HepG2 (cell line): ENCODE measurements at regions not wholly inside any gene's neighbourhood (a gene's known extent, or its start where the extent isn't known, plus 50 kb on each side); places are given as distances from the start of the nearest gene placed in this dataset.

Experiments used
- ATAC-seq: fragments of 200-7000 bp; cut with Tn5 transposase; 3 replicates; pipeline ENCODE4 v1.9.1; 2020; ENCODE audit warnings: mild to moderate bottlenecking, moderate library complexity
- BruUV-seq: library from RNA; stranded (reverse); fragments of 400-500 nt; replicated peaks from 2 replicates; lab custom pipeline; 2021; lab: Mats Ljungman, UMichigan
- CTCF ChIA-PET: fragments of 300-600 bp; formaldehyde crosslinking; extraction: SDS; loops from one replicate; lab custom pipeline; 2021; ENCODE audit warnings: low total read pairs, inconsistent platforms, low intra/inter-chr PET ratio; lab: Yijun Ruan, JAX
- POLR2A ChIA-PET: fragments of 350-600 bp; sonication (Branson Sonifier 250); formaldehyde crosslinking; loops from one replicate; lab custom pipeline; 2020; ENCODE audit warnings: antibody characterized with exemption, inconsistent platforms; lab: Yijun Ruan, JAX
- DNase-seq: peaks from one replicate; pipeline ENCODE4 v3.0.0-alpha.2; 2015; ENCODE audit warnings: low spot score
- FAIRE-seq: peaks from 3 replicates; lab custom pipeline; 2011; peaks lifted over from hg19 to GRCh38; lab: Jason Lieb, UNC
- H2AFZ ChIP-seq: one replicate; pipeline ENCODE4 v1.6.1; 2011; ENCODE audit warnings: low read length, inconsistent platforms
- H3K27ac ChIP-seq: fragments of 300-600 bp; 3 replicates; pipeline ENCODE4 v1.8.0; 2011; ENCODE audit warnings: mixed run types, mild to moderate bottlenecking, mixed read lengths, low read length, inconsistent platforms; ENCODE audit not compliant: insufficient read depth; ENCODE audit errors: extremely low read length
- H3K27me3 ChIP-seq, 2 experiments: fragments of 200-600 bp in 1 of 2; 2 replicates in 1 of 2; 3 replicates in 1 of 2; pipeline versions ENCODE4 v1.6.0 to v1.8.0; 2011; ENCODE audit warnings: low read length in 2 of 2, mild to moderate bottlenecking in 2 of 2, moderate library complexity in 2 of 2, inconsistent platforms in 1 of 2; ENCODE audit not compliant: insufficient read depth in 2 of 2, control insufficient read depth in 1 of 2
- H3K36me3 ChIP-seq, 2 experiments: fragments of 200-600 bp in 1 of 2; replicated peaks in 1 of 2; 2 replicates in 1 of 2; 3 replicates in 1 of 2; pipeline versions ENCODE4 v1.5.1 to v1.8.0; 2011; ENCODE audit warnings: low read length in 2 of 2, inconsistent platforms in 1 of 2; ENCODE audit not compliant: insufficient read depth in 2 of 2, control insufficient read depth in 1 of 2
- H3K4me1 ChIP-seq: 2 replicates; pipeline ENCODE4 v1.5.1; 2012; ENCODE audit warnings: low read length, inconsistent platforms; ENCODE audit not compliant: insufficient read depth
- H3K4me2 ChIP-seq: 2 replicates; pipeline ENCODE4 v1.6.0; 2011; ENCODE audit warnings: low read depth, low read length, inconsistent platforms
- H3K4me3 ChIP-seq, 3 experiments: fragments of 200-600 bp in 1 of 3; sonication (generic), shearing (Covaris generic) in 1 of 3; replicated peaks in 1 of 3; 2 replicates each; pipeline ENCODE4 v1.5.1; 2011 to 2016; ENCODE audit warnings: low read length in 3 of 3, inconsistent platforms in 2 of 3, low read depth in 2 of 3, mild to moderate bottlenecking in 2 of 3, control low read depth in 1 of 3, mixed read lengths in 1 of 3; ENCODE audit not compliant: insufficient read depth in 1 of 3
- H3K79me2 ChIP-seq: one replicate; pipeline ENCODE4 v1.6.1; 2011; ENCODE audit warnings: low read length, inconsistent platforms; ENCODE audit not compliant: insufficient read depth
- H3K9ac ChIP-seq: 2 replicates; pipeline ENCODE4 v1.6.0; 2011; ENCODE audit warnings: mild to moderate bottlenecking, low read depth, low read length, inconsistent platforms; ENCODE audit not compliant: insufficient read depth
- H3K9me3 ChIP-seq: 2 replicates; pipeline ENCODE4 v1.5.1; 2012; ENCODE audit warnings: mild to moderate bottlenecking, low read length
- H4K20me1 ChIP-seq: 2 replicates; pipeline ENCODE4 v1.6.0; 2011; ENCODE audit warnings: inconsistent platforms, mild to moderate bottlenecking, low read length, moderate library complexity; ENCODE audit not compliant: insufficient read depth
- BHLHE40 ChIP-seq: IDR thresholded peaks from 2 replicates; pipeline ENCODE4 v1.6.1; 2011; ENCODE audit warnings: low read length, improper control_type of control experiment
- ELF1 ChIP-seq: sonication (generic); formaldehyde crosslinking; IDR thresholded peaks from 2 replicates; pipeline ENCODE4 v1.4.0; 2020; ENCODE audit warnings: missing genetic modification reagents
- KLF16 ChIP-seq, 2 experiments: sonication (generic) in 1 of 2; formaldehyde crosslinking in 1 of 2; IDR thresholded peaks; 2 replicates each; pipeline versions ENCODE4 v1.6.1 to v1.8.0; 2016 to 2023; ENCODE audit warnings: missing genetic modification reagents in 2 of 2, missing compliant biosample characterization in 1 of 2
- LRRFIP1 ChIP-seq: sonication (generic); formaldehyde crosslinking; conservative IDR thresholded peaks from 2 replicates; pipeline ENCODE4 v1.4.0; 2020; ENCODE audit warnings: missing genetic modification reagents
- NR2F6 ChIP-seq, 2 experiments: IDR thresholded peaks; 2 replicates each; pipeline ENCODE4 v1.6.1; 2016; ENCODE audit warnings: antibody characterized with exemption in 1 of 2, mild to moderate bottlenecking in 1 of 2
- REXO4 ChIP-seq: sonication (generic); formaldehyde crosslinking; IDR thresholded peaks from 2 replicates; pipeline ENCODE4 v1.8.0; 2022; ENCODE audit warnings: missing genetic modification reagents, mild to moderate bottlenecking, borderline replicate concordance
- THAP7 ChIP-seq: sonication (generic); formaldehyde crosslinking; IDR thresholded peaks from 2 replicates; pipeline ENCODE4 v1.8.1; 2023; ENCODE audit warnings: mild to moderate bottlenecking, missing genetic modification reagents
- XBP1 ChIP-seq: sonication (generic); formaldehyde crosslinking; IDR thresholded peaks from 2 replicates; pipeline ENCODE4 v1.5.0; 2020; ENCODE audit warnings: missing genetic modification reagents
- ZBTB25 ChIP-seq: IDR thresholded peaks from 2 replicates; pipeline ENCODE4 v1.6.1; 2018; ENCODE audit warnings: missing genetic modification reagents
- ZFP62 ChIP-seq: sonication (generic); formaldehyde crosslinking; IDR thresholded peaks from 2 replicates; pipeline ENCODE4 v1.4.0; 2020; ENCODE audit warnings: missing genetic modification reagents
- ZNF446 ChIP-seq: sonication (generic); formaldehyde crosslinking; IDR thresholded peaks from 2 replicates; pipeline ENCODE4 v1.5.0; 2020; ENCODE audit warnings: mild to moderate bottlenecking, missing genetic modification reagents
- ZNF597 ChIP-seq: sonication (generic); formaldehyde crosslinking; IDR thresholded peaks from 2 replicates; pipeline ENCODE4 v1.5.0; 2020; ENCODE audit warnings: missing genetic modification reagents
- ZNF839 ChIP-seq: sonication (generic); formaldehyde crosslinking; IDR thresholded peaks from 2 replicates; pipeline ENCODE4 v1.4.0; 2020; ENCODE audit warnings: missing genetic modification reagents, mild to moderate bottlenecking, borderline replicate concordance
- WGBS: methylation state at CpG from one replicate; pipeline ENCODE4 v1.1.6; 2017; ENCODE audit warnings: low lambda C conversion rate; 5-methylcytosine and 5-hydroxymethylcytosine counted together
- in situ Hi-C: cut with HindIII; loops from 2 replicates; pipeline ENCODE4 v1.10.0; 2017; ENCODE audit warnings: low pct_unique_long_range_greater_than_20kb; ENCODE audit not compliant: extremely low pct_ligation_motif_present
- intact Hi-C: fragments of 100-400 bp; cut with micrococcal nuclease; formaldehyde crosslinking; loops from one replicate; pipeline ENCODE4 v1.10.0; 2022; ENCODE audit not compliant: unreplicated experiment

- no peak for DNase-seq
- CTCF ChIA-PET: no interaction called here
- Histone ChIP-seq H3K4me2 (no peak overlapping the region), H3K4me3 (no peak overlapping the region), H3K27ac (no peak overlapping the region), H3K27me3 (peaks cover 0 to 3% of the 10 kb centered on the region in 2 experiments; a peak in 1 of 5 replicates), H3K4me1 (no peaks in the 10 kb centered on the region), H3K9me3 (no peaks in the 10 kb centered on the region), H3K36me3 (no peaks in the 10 kb centered on the region), H4K20me1 (no peaks in the 10 kb centered on the region), H3K79me2 (no peaks in the 10 kb centered on the region), H3K9ac (no peak overlapping the region), H2AFZ (no peak overlapping the region)
- no TSS peak for BruUV-seq
- no peak for TF ChIP-seq ELF1 (CRISPR knock-in tag)
- TF ChIP-seq ZFP62 (CRISPR knock-in tag): no peak
- no peak for TF ChIP-seq ZNF446
- no peak for TF ChIP-seq NR2F6 (IDR thresholded peaks at IDR 0.05)
- TF ChIP-seq NR2F6 (CRISPR knock-in tag; IDR thresholded peaks at IDR 0.05): no peak
- FAIRE-seq: no peak
- POLR2A ChIA-PET: no interaction called here
- ATAC-seq: no peak
- WGBS: 41% methylated on average over 8 of the region's 8 CpGs
- intact Hi-C loops: no loop called here
- in situ Hi-C loops: no loop called here
These were observed 200.4 kb upstream of the FGGY start for GRCh38 chr1:59096501-59096900.

- Histone ChIP-seq H3K9me3 (no peaks in the 10 kb centered on the region), H4K20me1 (no peaks in the 10 kb centered on the region), H3K4me2 (no peak overlapping the region), H3K27me3 (peaks cover 0 to 3% of the 10 kb centered on the region in 2 experiments; a peak in 1 of 5 replicates), H3K36me3 (no peaks in the 10 kb centered on the region), H3K9ac (no peak overlapping the region), H2AFZ (no peak overlapping the region), H3K79me2 (no peaks in the 10 kb centered on the region), H3K4me1 (no peaks in the 10 kb centered on the region), H3K27ac (no peak overlapping the region), H3K4me3 (no peak overlapping the region)
- DNase-seq: no peak
- intact Hi-C loops: no loop called here
- in situ Hi-C loops: no loop called here
- BruUV-seq: no TSS peak
- 19% methylated on average over 2 of the region's 2 CpGs for WGBS
- no peak for FAIRE-seq
- CTCF ChIA-PET: no interaction called here
- POLR2A ChIA-PET: no interaction called here
- ATAC-seq: no peak
- TF ChIP-seq ZNF839: no peak
- TF ChIP-seq THAP7: no peak
- no peak for TF ChIP-seq REXO4 (CRISPR knock-in tag)
- no peak for TF ChIP-seq BHLHE40
- TF ChIP-seq KLF16 (CRISPR knock-in tag; IDR thresholded peaks at IDR 0.05): no peak
- TF ChIP-seq XBP1 (CRISPR knock-in tag): no peak
- TF ChIP-seq ZBTB25: no peak
- no peak for TF ChIP-seq ZNF597 (CRISPR knock-in tag)
- no peak for TF ChIP-seq LRRFIP1 (CRISPR knock-in tag)
These were observed 198.2 kb upstream of the FGGY start for GRCh38 chr1:59098655-59099054.
